ENCODE measurements at regions not wholly inside any gene's neighbourhood (a gene's known extent, or its start where the extent isn't known, plus 50 kb on each side); places are given as distances from the start of the nearest gene placed in this dataset.

GRCh38 chr13:100899720-100900316 is 225.2 kb upstream of the TMTC4 start:
- TF ChIP-seq CTCF (IDR thresholded peaks at IDR 0.05): no peak
- TF ChIP-seq POLR2A (IDR thresholded peaks at IDR 0.05): no peak
